KMS-11 (cell line): ENCODE measurements at regions not wholly inside any gene's neighbourhood (a gene's known extent, or its start where the extent isn't known, plus 50 kb on each side); places are given as distances from the start of the nearest gene placed in this dataset.

ENCODE experiments used
- H2AFZ ChIP-seq: fragments of 200-600 bp; sonication (generic); 2 replicates; pipeline ENCODE4 v1.6.1; 2016; ENCODE audit warnings: antibody characterized with exemption, mixed run types, low read depth
- H3K27ac ChIP-seq: fragments of 200-600 bp; sonication (generic); 2 replicates; pipeline ENCODE4 v1.6.1; 2016; ENCODE audit warnings: mild to moderate bottlenecking, mixed run types
- H3K27me3 ChIP-seq: fragments of 200-600 bp; sonication (generic); 2 replicates; pipeline ENCODE4 v1.6.1; 2017; ENCODE audit warnings: mild to moderate bottlenecking, low read depth, mixed run types, moderate library complexity; ENCODE audit not compliant: insufficient read depth
- H3K36me3 ChIP-seq: fragments of 200-600 bp; sonication (generic); 2 replicates; pipeline ENCODE4 v1.6.1; 2017; ENCODE audit warnings: mild to moderate bottlenecking, mixed run types; ENCODE audit not compliant: insufficient read depth
- H3K4me1 ChIP-seq: fragments of 200-600 bp; sonication (generic); 2 replicates; pipeline ENCODE4 v1.6.1; 2016; ENCODE audit warnings: mild to moderate bottlenecking, low read depth, mixed run types; ENCODE audit not compliant: poor library complexity, severe bottlenecking
- H3K4me2 ChIP-seq: fragments of 200-600 bp; sonication (generic); 2 replicates; pipeline ENCODE4 v1.7.0; 2016; ENCODE audit warnings: mild to moderate bottlenecking, mixed run types
- H3K4me3 ChIP-seq: fragments of 200-600 bp; sonication (generic); IDR thresholded peaks from 2 replicates; pipeline ENCODE4 v1.6.1; 2017; ENCODE audit warnings: low read depth, low read length, mixed read lengths; ENCODE audit not compliant: insufficient read depth
- H3K79me2 ChIP-seq: fragments of 200-600 bp; sonication (generic); 2 replicates; pipeline ENCODE4 v1.6.1; 2016; ENCODE audit warnings: low read depth, mixed run types; ENCODE audit not compliant: insufficient read depth
- H3K9ac ChIP-seq: fragments of 200-600 bp; sonication (generic); 2 replicates; pipeline ENCODE4 v1.6.1; 2016; ENCODE audit warnings: mild to moderate bottlenecking, mixed run types
- H4K20me1 ChIP-seq: fragments of 200-600 bp; sonication (generic); 2 replicates; pipeline ENCODE4 v1.6.1; 2016; ENCODE audit warnings: mild to moderate bottlenecking, mixed run types; ENCODE audit not compliant: insufficient read depth
- CTCF ChIP-seq: fragments of 200-600 bp; sonication (generic); conservative IDR thresholded peaks from 2 replicates; pipeline ENCODE4 v1.6.1; 2017; ENCODE audit warnings: low read depth, mild to moderate bottlenecking, antibody characterized with exemption, low read length, moderate library complexity, mixed read lengths

- Histone ChIP-seq H3K9ac (no peak overlapping the region), H3K4me1 (no peaks in the 10 kb centered on the region), H3K27ac (no peak overlapping the region), H2AFZ (no peak overlapping the region), H3K4me2 (no peak overlapping the region), H4K20me1 (no peaks in the 10 kb centered on the region), H3K79me2 (no peaks in the 10 kb centered on the region), H3K27me3 (no peaks in the 10 kb centered on the region), H3K36me3 (no peaks in the 10 kb centered on the region), H3K4me3 (no peak overlapping the region)
- no peak for TF ChIP-seq CTCF
These were observed 204.0 kb downstream of the KCNN2 start for GRCh38 chr5:114565871-114566270.

DNA sequence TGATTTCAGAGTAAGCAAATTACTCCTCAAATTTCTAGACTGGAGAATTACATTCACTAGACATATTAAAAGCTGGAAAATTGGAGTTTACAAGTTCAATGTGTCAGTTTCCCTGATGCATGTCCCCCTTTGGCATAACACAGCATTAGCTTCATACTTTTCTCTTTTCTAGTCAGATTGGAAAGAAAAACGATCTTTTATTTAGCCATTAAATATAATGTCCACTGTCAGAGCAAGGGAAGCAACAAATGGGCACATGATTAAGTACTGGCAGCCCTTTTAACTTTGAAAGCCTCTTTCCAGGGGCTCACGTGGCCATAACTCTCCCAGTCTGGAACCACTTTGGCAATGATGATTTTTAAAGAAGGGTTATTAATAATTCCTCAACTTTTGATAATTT, 203.3 kb downstream of the KCNN2 start:
- no peaks in the 10 kb centered on the region for H4K20me1 ChIP-seq
- TF ChIP-seq CTCF: no peak
- H3K4me3 ChIP-seq: no peak overlapping the region
- no peak overlapping the region for H2AFZ ChIP-seq
- H3K79me2 ChIP-seq: no peaks in the 10 kb centered on the region
- no peak overlapping the region for H3K27ac ChIP-seq
- no peak overlapping the region for H3K4me2 ChIP-seq
- no peaks in the 10 kb centered on the region for H3K4me1 ChIP-seq
- H3K27me3 ChIP-seq: no peaks in the 10 kb centered on the region
- H3K36me3 ChIP-seq: no peaks in the 10 kb centered on the region
- H3K9ac ChIP-seq: no peak overlapping the region

DNA sequence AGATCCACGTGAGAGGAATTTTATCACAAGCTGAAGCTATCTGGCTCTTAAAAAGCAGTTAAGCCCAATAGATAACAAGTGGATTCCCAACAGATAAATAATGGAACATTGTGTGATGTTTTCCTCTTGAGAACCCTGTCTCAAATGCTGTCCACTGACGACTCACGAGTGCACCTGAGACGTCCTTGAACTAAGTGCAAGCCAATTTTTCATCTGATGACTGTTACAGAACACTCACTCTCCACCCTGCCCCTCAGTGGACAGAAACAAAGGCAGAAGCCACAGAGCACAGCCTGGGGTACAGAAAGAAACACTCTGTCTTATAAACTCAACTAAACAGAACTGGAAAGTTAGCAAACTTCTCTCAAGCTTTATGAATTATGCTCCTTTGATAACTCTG, 199.5 kb downstream of the KCNN2 start:
- H3K27me3 ChIP-seq: no peaks in the 10 kb centered on the region
- no peak overlapping the region for H2AFZ ChIP-seq
- no peak for TF ChIP-seq CTCF
- H3K36me3 ChIP-seq: no peaks in the 10 kb centered on the region
- no peaks in the 10 kb centered on the region for H3K4me1 ChIP-seq
- no peak overlapping the region for H3K9ac ChIP-seq
- H4K20me1 ChIP-seq: no peaks in the 10 kb centered on the region
- no peak overlapping the region for H3K4me2 ChIP-seq
- H3K4me3 ChIP-seq: no peak overlapping the region
- no peak overlapping the region for H3K27ac ChIP-seq
- no peaks in the 10 kb centered on the region for H3K79me2 ChIP-seq
